ENCODE measurements at regions not wholly inside any gene's neighbourhood (a gene's known extent, or its start where the extent isn't known, plus 50 kb on each side); places are given as distances from the start of the nearest gene placed in this dataset.

DNA sequence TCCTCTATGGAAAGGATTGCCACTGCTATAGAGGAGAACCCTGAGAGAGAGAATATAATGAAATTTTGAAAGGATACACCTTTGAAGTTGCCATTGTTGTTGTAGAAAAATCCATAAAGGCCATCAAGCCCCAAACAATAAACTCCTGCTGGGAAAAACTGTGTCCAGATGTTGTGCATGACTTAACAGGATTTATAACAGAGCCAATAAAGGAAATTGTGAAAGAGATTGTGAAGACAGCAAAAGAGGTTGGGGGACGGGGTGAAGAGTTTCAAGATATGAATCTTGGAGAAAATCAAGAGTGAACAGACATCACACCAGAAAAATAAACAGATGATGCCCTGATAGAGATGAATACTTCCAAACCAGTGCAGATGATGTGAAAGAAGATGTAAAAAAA is 396.4 kb downstream of the BCKDHB start:
- in situ Hi-C loops (cut with MboI) (no loop called here), intact Hi-C loops (cut with micrococcal nuclease; ENCODE audit: unreplicated experiment) (no loop called here)
- H3K9me3 ChIP-seq (replicated peaks; ENCODE audit: control insufficient read depth, insufficient read depth, low read length) = no peaks in the 10 kb centered on the region
- DNase-seq (ENCODE audit: low read depth, low spot score) = no peak
- TF ChIP-seq, protein P1, sequence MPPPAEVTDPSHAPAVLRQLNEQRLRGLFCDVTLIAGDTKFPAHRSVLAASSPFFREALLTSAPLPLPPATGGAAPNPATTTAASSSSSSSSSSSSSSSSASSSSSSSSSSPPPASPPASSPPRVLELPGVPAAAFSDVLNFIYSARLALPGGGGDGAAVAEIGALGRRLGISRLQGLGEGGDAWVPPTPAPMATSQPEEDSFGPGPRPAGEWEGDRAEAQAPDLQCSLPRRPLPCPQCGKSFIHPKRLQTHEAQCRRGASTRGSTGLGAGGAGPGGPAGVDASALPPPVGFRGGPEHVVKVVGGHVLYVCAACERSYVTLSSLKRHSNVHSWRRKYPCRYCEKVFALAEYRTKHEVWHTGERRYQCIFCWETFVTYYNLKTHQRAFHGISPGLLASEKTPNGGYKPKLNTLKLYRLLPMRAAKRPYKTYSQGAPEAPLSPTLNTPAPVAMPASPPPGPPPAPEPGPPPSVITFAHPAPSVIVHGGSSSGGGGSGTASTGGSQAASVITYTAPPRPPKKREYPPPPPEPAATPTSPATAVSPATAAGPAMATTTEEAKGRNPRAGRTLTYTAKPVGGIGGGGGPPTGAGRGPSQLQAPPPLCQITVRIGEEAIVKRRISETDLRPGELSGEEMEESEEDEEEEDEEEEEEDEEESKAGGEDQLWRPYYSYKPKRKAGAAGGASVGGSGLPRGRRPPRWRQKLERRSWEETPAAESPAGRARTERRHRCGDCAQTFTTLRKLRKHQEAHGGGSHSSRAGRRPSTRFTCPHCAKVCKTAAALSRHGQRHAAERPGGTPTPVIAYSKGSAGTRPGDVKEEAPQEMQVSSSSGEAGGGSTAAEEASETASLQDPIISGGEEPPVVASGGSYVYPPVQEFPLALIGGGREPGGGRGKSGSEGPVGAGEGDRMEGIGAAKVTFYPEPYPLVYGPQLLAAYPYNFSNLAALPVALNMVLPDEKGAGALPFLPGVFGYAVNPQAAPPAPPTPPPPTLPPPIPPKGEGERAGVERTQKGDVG (CRISPR knock-in tag; IDR thresholded peaks at IDR 0.05) = no peak
- TF ChIP-seq CBX5 (IDR thresholded peaks at IDR 0.05; ENCODE audit: low read depth) (no peak), JUND (IDR thresholded peaks at IDR 0.05; ENCODE audit: low read depth, low read length) (no peak), NFYA (IDR thresholded peaks at IDR 0.05; ENCODE audit: borderline replicate concordance, low read depth, low read length) (no peak), NR2C2 (IDR thresholded peaks at IDR 0.05; ENCODE audit: borderline replicate concordance, control insufficient read depth, insufficient read length, low read depth) (no peak), CEBPB (IDR thresholded peaks at IDR 0.05; ENCODE audit: borderline replicate concordance in 1 of 2, low read depth in 2 of 2, low read length in 2 of 2) (no peak), POLR2AphosphoS2 (IDR thresholded peaks at IDR 0.05; ENCODE audit: low read depth, low read length) (no peak), KDM1A (IDR thresholded peaks at IDR 0.05; ENCODE audit: borderline replicate concordance) (no peak), NR2C1 (IDR thresholded peaks at IDR 0.05) (no peak), CBX3 (IDR thresholded peaks at IDR 0.05; ENCODE audit: borderline replicate concordance, low read depth) (no peak)
- TF ChIP-seq, protein P2, sequence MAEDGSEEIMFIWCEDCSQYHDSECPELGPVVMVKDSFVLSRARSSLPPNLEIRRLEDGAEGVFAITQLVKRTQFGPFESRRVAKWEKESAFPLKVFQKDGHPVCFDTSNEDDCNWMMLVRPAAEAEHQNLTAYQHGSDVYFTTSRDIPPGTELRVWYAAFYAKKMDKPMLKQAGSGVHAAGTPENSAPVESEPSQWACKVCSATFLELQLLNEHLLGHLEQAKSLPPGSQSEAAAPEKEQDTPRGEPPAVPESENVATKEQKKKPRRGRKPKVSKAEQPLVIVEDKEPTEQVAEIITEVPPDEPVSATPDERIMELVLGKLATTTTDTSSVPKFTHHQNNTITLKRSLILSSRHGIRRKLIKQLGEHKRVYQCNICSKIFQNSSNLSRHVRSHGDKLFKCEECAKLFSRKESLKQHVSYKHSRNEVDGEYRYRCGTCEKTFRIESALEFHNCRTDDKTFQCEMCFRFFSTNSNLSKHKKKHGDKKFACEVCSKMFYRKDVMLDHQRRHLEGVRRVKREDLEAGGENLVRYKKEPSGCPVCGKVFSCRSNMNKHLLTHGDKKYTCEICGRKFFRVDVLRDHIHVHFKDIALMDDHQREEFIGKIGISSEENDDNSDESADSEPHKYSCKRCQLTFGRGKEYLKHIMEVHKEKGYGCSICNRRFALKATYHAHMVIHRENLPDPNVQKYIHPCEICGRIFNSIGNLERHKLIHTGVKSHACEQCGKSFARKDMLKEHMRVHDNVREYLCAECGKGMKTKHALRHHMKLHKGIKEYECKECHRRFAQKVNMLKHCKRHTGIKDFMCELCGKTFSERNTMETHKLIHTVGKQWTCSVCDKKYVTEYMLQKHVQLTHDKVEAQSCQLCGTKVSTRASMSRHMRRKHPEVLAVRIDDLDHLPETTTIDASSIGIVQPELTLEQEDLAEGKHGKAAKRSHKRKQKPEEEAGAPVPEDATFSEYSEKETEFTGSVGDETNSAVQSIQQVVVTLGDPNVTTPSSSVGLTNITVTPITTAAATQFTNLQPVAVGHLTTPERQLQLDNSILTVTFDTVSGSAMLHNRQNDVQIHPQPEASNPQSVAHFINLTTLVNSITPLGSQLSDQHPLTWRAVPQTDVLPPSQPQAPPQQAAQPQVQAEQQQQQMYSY (CRISPR knock-in tag; IDR thresholded peaks at IDR 0.05) = no peak
- BruUV-seq (replicated peaks) = no TSS peak
- no peak for FAIRE-seq
- ChIA-PET POLR2A (no interaction called here), CTCF (no interaction called here), SMC1A (ENCODE audit: uncharacterized antibody, unreplicated experiment) (no interaction called here), RAD21 (ENCODE audit: unreplicated experiment) (no interaction called here)
- no peaks in the 10 kb centered on the region for H3K36me3 ChIP-seq (ENCODE audit: control insufficient read depth in 2 of 2, insufficient read depth in 2 of 2, low read length in 1 of 2)
- no peak overlapping the region for H3K4me3 ChIP-seq
- no peak overlapping the region for H2AFZ ChIP-seq (ENCODE audit: control insufficient read depth, low read depth, low read length)
- no peak for ATAC-seq
- no peaks in the 10 kb centered on the region for H3K27me3 ChIP-seq (replicated peaks in 1 of 2; ENCODE audit: control insufficient read depth in 2 of 2, insufficient read depth in 2 of 2, low read length in 1 of 2)
- no peak overlapping the region for H3K27ac ChIP-seq (ENCODE audit: control insufficient read depth, insufficient read depth)
- H3K4me2 ChIP-seq (ENCODE audit: control insufficient read depth, insufficient read depth) = no peak overlapping the region
- no peaks in the 10 kb centered on the region for H3K79me2 ChIP-seq (ENCODE audit: control insufficient read depth, insufficient read depth, low read length)
- H4K20me1 ChIP-seq (ENCODE audit: control insufficient read depth, insufficient read depth) = no peaks in the 10 kb centered on the region
- WGBS (ENCODE audit: insufficient coverage, insufficient replicate concordance, low lambda C conversion rate, missing lambda C conversion rate) = 0% methylated on average over 1 of the region's 1 CpG
- H3K4me1 ChIP-seq (ENCODE audit: control insufficient read depth, insufficient read depth, low read length) = no peaks in the 10 kb centered on the region
- no peak overlapping the region for H3K9ac ChIP-seq (ENCODE audit: control insufficient read depth, insufficient read depth, low read length)
